Mesendoderm (in vitro differentiated cells): ENCODE measurements at regions not wholly inside any gene's neighbourhood (a gene's known extent, or its start where the extent isn't known, plus 50 kb on each side); places are given as distances from the start of the nearest gene placed in this dataset.

Source experiments
- DNase-seq: peaks from one replicate; pipeline ENCODE4 v3.0.0; 2013
- H2AK5ac ChIP-seq: 2 replicates; pipeline ENCODE4 v1.6.1; 2013; ENCODE audit warnings: low read length, inconsistent platforms
- H2BK120ac ChIP-seq: 2 replicates; pipeline ENCODE4 v1.6.1; 2013; ENCODE audit warnings: low read depth, mild to moderate bottlenecking, low read length, moderate library complexity, mixed read lengths
- H2BK15ac ChIP-seq: replicated peaks from 2 replicates; pipeline ENCODE4 v1.6.1; 2013; ENCODE audit warnings: low read depth, mild to moderate bottlenecking, moderate library complexity
- H2BK5ac ChIP-seq: 2 replicates; pipeline ENCODE4 v1.6.1; 2013; ENCODE audit warnings: low read length, inconsistent platforms
- H3K18ac ChIP-seq: 2 replicates; pipeline ENCODE4 v1.6.1; 2013; ENCODE audit warnings: mild to moderate bottlenecking, low read length, mixed read lengths
- H3K23ac ChIP-seq: one replicate; pipeline ENCODE4 v1.6.1; 2013; ENCODE audit warnings: low read length
- H3K27ac ChIP-seq: 2 replicates; pipeline ENCODE4 v1.5.1; 2013; ENCODE audit warnings: low read depth, mild to moderate bottlenecking, inconsistent platforms, low read length, moderate library complexity
- H3K27me3 ChIP-seq: 2 replicates; pipeline ENCODE4 v1.6.1; 2013; ENCODE audit warnings: low read length, control low read depth, mild to moderate bottlenecking, inconsistent platforms; ENCODE audit not compliant: insufficient read depth, poor library complexity
- H3K36me3 ChIP-seq: 2 replicates; pipeline ENCODE4 v1.6.1; 2013; ENCODE audit warnings: low read length, inconsistent platforms; ENCODE audit not compliant: control insufficient read depth, insufficient read depth
- H3K4ac ChIP-seq: one replicate; pipeline ENCODE4 v1.6.1; 2013; ENCODE audit warnings: low read depth, mild to moderate bottlenecking, low read length, moderate library complexity
- H3K4me1 ChIP-seq: 2 replicates; pipeline ENCODE4 v1.6.1; 2013; ENCODE audit warnings: low read depth, low read length, inconsistent platforms; ENCODE audit not compliant: control insufficient read depth
- H3K4me2 ChIP-seq: 2 replicates; pipeline ENCODE4 v1.6.1; 2013; ENCODE audit warnings: low read length
- H3K4me3 ChIP-seq: 2 replicates; pipeline ENCODE4 v1.5.1; 2013; ENCODE audit warnings: mild to moderate bottlenecking, low read length
- H3K56ac ChIP-seq: one replicate; pipeline ENCODE4 v1.6.1; 2013; ENCODE audit warnings: low read length
- H3K79me1 ChIP-seq: 2 replicates; pipeline ENCODE4 v1.6.1; 2013; ENCODE audit warnings: low read length, inconsistent platforms
- H3K79me2 ChIP-seq: 2 replicates; pipeline ENCODE4 v1.6.1; 2013; ENCODE audit warnings: mild to moderate bottlenecking, low read length; ENCODE audit not compliant: control insufficient read depth, insufficient read depth
- H3K9ac ChIP-seq: 2 replicates; pipeline ENCODE4 v1.6.1; 2013; ENCODE audit warnings: low read length, inconsistent platforms
- H4K5ac ChIP-seq: one replicate; pipeline ENCODE4 v1.6.1; 2013; ENCODE audit warnings: low read length
- H4K8ac ChIP-seq: one replicate; pipeline ENCODE4 v1.6.1; 2013; ENCODE audit warnings: low read depth, mild to moderate bottlenecking, control low read depth, low read length, moderate library complexity
- WGBS: extraction: QIAGEN DNeasy Blood & Tissue Kit; methylation state at CpG from one replicate; pipeline ENCODE4 v1.1.7; 2013; ENCODE audit warnings: low lambda C conversion rate, missing lambda C conversion rate; ENCODE audit not compliant: insufficient coverage; ENCODE audit errors: extremely low coverage; 5-methylcytosine and 5-hydroxymethylcytosine counted together

GRCh38 chr2:147639386-147639785 is 205.4 kb upstream of the ACVR2A start:
- H3K18ac ChIP-seq, result no peak overlapping the region
- no peaks in the 10 kb centered on the region for H3K79me2 ChIP-seq
- no peaks in the 10 kb centered on the region for H3K4me1 ChIP-seq
- no peak overlapping the region for H4K5ac ChIP-seq
- no peaks in the 10 kb centered on the region for H3K36me3 ChIP-seq
- H3K56ac ChIP-seq, result no peak overlapping the region
- no peaks in the 10 kb centered on the region for H3K27me3 ChIP-seq
- H3K4ac ChIP-seq, result no peak overlapping the region
- H3K4me2 ChIP-seq, result no peak overlapping the region
- H2AK5ac ChIP-seq, result no peak overlapping the region
- H3K23ac ChIP-seq, result no peak overlapping the region
- no peak for DNase-seq
- no peaks in the 10 kb centered on the region for H3K79me1 ChIP-seq
- H3K27ac ChIP-seq, result no peak overlapping the region
- H2BK15ac ChIP-seq, result no peak overlapping the region
- H2BK5ac ChIP-seq, result no peak overlapping the region
- H3K4me3 ChIP-seq, result no peak overlapping the region
- no CpG with 5 or more reads among the region's 2 CpGs for WGBS
- no peak overlapping the region for H4K8ac ChIP-seq
- H3K9ac ChIP-seq, result no peak overlapping the region
- H2BK120ac ChIP-seq, result no peak overlapping the region

- Histone ChIP-seq H4K5ac (no peak overlapping the region), H3K27ac (no peak overlapping the region), H3K27me3 (no peaks in the 10 kb centered on the region), H3K4me3 (no peak overlapping the region), H3K9ac (no peak overlapping the region), H3K23ac (no peak overlapping the region), H3K4me1 (no peaks in the 10 kb centered on the region), H3K79me1 (no peaks in the 10 kb centered on the region), H3K4ac (no peak overlapping the region), H3K18ac (no peak overlapping the region), H2BK5ac (no peak overlapping the region), H2AK5ac (no peak overlapping the region), H3K56ac (no peak overlapping the region), H2BK120ac (no peak overlapping the region), H3K36me3 (no peaks in the 10 kb centered on the region), H2BK15ac (no peak overlapping the region), H3K4me2 (no peak overlapping the region), H3K79me2 (no peaks in the 10 kb centered on the region), H4K8ac (no peak overlapping the region)
- no CpG with 5 or more reads among the region's 3 CpGs for WGBS
- DNase-seq, result no peak
Observed at GRCh38 chr2:147636886-147637285, 207.9 kb upstream of the ACVR2A start.

- no CpG with 5 or more reads among the region's 8 CpGs for WGBS
- no peak overlapping the region for H3K18ac ChIP-seq
- H4K5ac ChIP-seq, result no peak overlapping the region
- H2BK5ac ChIP-seq, result no peak overlapping the region
- no peaks in the 10 kb centered on the region for H3K79me1 ChIP-seq
- H3K36me3 ChIP-seq, result no peaks in the 10 kb centered on the region
- H3K4me2 ChIP-seq, result no peak overlapping the region
- no peak overlapping the region for H3K56ac ChIP-seq
- H2BK120ac ChIP-seq, result no peak overlapping the region
- no peak overlapping the region for H3K23ac ChIP-seq
- no peaks in the 10 kb centered on the region for H3K27me3 ChIP-seq
- no peak overlapping the region for H4K8ac ChIP-seq
- DNase-seq, result no peak
- no peak overlapping the region for H3K27ac ChIP-seq
- no peak overlapping the region for H2AK5ac ChIP-seq
- H2BK15ac ChIP-seq, result no peak overlapping the region
- H3K4me3 ChIP-seq, result no peak overlapping the region
- H3K4ac ChIP-seq, result no peak overlapping the region
- no peak overlapping the region for H3K9ac ChIP-seq
- H3K79me2 ChIP-seq, result no peaks in the 10 kb centered on the region
- H3K4me1 ChIP-seq, result no peaks in the 10 kb centered on the region
Observed at GRCh38 chr2:147636238-147636882, 208.5 kb upstream of the ACVR2A start.

DNA sequence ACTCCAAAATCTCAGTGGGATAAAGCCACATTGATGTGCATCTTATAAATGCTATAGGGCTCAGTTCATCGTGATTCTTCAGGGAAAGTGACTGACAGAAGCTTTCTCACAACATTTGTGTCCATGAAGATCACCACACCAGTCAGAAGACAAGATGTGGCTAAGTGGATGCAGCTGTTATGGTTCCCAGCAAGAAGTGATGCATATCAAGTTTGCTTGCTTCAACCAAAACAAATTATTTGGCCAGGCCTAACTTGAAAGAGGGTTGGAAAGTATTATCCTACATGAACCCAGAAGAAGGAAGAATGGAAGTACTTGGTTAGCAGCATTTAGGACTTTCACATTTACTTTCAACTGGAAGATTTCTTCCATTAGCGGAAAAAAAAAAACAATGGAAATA is 210.0 kb upstream of the ACVR2A start:
- H3K4me3 ChIP-seq, result no peak overlapping the region
- no peaks in the 10 kb centered on the region for H3K79me2 ChIP-seq
- no peak overlapping the region for H3K56ac ChIP-seq
- no peak for DNase-seq
- no peak overlapping the region for H2AK5ac ChIP-seq
- no peak overlapping the region for H4K5ac ChIP-seq
- no peak overlapping the region for H3K4ac ChIP-seq
- H4K8ac ChIP-seq, result no peak overlapping the region
- H3K4me2 ChIP-seq, result no peak overlapping the region
- no peaks in the 10 kb centered on the region for H3K4me1 ChIP-seq
- no peak overlapping the region for H3K23ac ChIP-seq
- H3K36me3 ChIP-seq, result no peaks in the 10 kb centered on the region
- no peaks in the 10 kb centered on the region for H3K27me3 ChIP-seq
- H2BK15ac ChIP-seq, result no peak overlapping the region
- no peaks in the 10 kb centered on the region for H3K79me1 ChIP-seq
- H2BK120ac ChIP-seq, result no peak overlapping the region
- H3K27ac ChIP-seq, result no peak overlapping the region
- H2BK5ac ChIP-seq, result no peak overlapping the region
- WGBS, result no CpG with 5 or more reads among the region's 2 CpGs
- no peak overlapping the region for H3K18ac ChIP-seq
- H3K9ac ChIP-seq, result no peak overlapping the region

- Histone ChIP-seq H4K5ac (no peak overlapping the region), H3K4me1 (no peaks in the 10 kb centered on the region), H3K23ac (no peak overlapping the region), H3K18ac (no peak overlapping the region), H3K4me3 (no peak overlapping the region), H3K79me2 (no peaks in the 10 kb centered on the region), H3K27ac (no peak overlapping the region), H3K79me1 (no peaks in the 10 kb centered on the region), H3K56ac (no peak overlapping the region), H2BK5ac (no peak overlapping the region), H2BK15ac (no peak overlapping the region), H3K36me3 (no peaks in the 10 kb centered on the region), H2AK5ac (no peak overlapping the region), H3K4ac (no peak overlapping the region), H2BK120ac (no peak overlapping the region), H4K8ac (no peak overlapping the region), H3K4me2 (no peak overlapping the region), H3K9ac (no peak overlapping the region), H3K27me3 (no peaks in the 10 kb centered on the region)
- no peak for DNase-seq
- no CpG with 5 or more reads among the region's 1 CpG for WGBS
Observed at GRCh38 chr2:147632198-147632597, 212.6 kb upstream of the ACVR2A start.

DNA sequence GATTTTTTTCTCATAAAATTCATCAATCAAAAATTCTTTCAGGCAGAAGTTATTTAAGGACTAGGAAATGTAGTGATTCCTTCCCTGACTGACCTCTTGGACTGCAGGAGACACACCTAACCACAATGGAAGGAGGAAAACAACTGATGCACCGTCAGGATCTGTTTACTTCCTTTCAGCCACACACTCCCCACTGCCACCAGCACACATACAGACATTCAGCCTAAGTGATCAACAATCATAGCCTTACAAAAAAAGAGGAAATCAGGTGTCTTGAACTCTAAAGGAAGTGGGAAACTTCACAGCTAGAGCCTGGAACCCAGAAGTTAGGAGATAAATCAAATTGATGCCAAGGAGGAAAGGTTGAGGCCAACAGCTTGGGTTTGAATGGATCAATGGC is 213.5 kb upstream of the ACVR2A start:
- Histone ChIP-seq H3K36me3 (no peaks in the 10 kb centered on the region), H2BK5ac (no peak overlapping the region), H4K5ac (no peak overlapping the region), H3K9ac (no peak overlapping the region), H3K56ac (no peak overlapping the region), H3K27ac (no peak overlapping the region), H3K4me3 (no peak overlapping the region), H2AK5ac (no peak overlapping the region), H3K4ac (no peak overlapping the region), H3K79me1 (no peaks in the 10 kb centered on the region), H2BK120ac (no peak overlapping the region), H3K23ac (no peak overlapping the region), H3K27me3 (no peaks in the 10 kb centered on the region), H3K18ac (no peak overlapping the region), H2BK15ac (no peak overlapping the region), H4K8ac (no peak overlapping the region), H3K4me2 (no peak overlapping the region), H3K4me1 (no peaks in the 10 kb centered on the region), H3K79me2 (no peaks in the 10 kb centered on the region)
- DNase-seq, result no peak
- no CpG with 5 or more reads among the region's 1 CpG for WGBS
